Adipocyte (in vitro differentiated cells): ENCODE measurements at regions not wholly inside any gene's neighbourhood (a gene's known extent, or its start where the extent isn't known, plus 50 kb on each side); places are given as distances from the start of the nearest gene placed in this dataset.

ENCODE experiments used
- DNase-seq: peaks from one replicate; pipeline ENCODE4 v3.0.0-alpha.2; 2015; ENCODE audit warnings: low read depth
- H3K27me3 ChIP-seq: replicated peaks from 2 replicates; pipeline ENCODE4 v1.7.0; 2013; ENCODE audit warnings: mild to moderate bottlenecking, low read length, moderate library complexity; ENCODE audit not compliant: control insufficient read depth, insufficient read depth
- H3K36me3 ChIP-seq: 2 replicates; pipeline ENCODE4 v1.7.0; 2013; ENCODE audit warnings: low read length, mild to moderate bottlenecking, moderate library complexity; ENCODE audit not compliant: control insufficient read depth, insufficient read depth, severe bottlenecking
- H3K4me1 ChIP-seq: 2 replicates; pipeline ENCODE4 v1.7.0; 2013; ENCODE audit warnings: mild to moderate bottlenecking, low read length, moderate library complexity; ENCODE audit not compliant: control insufficient read depth, insufficient read depth
- H3K4me3 ChIP-seq: 2 replicates; pipeline ENCODE4 v1.7.0; 2013; ENCODE audit warnings: mild to moderate bottlenecking, low read length, moderate library complexity
- H3K9ac ChIP-seq: 2 replicates; pipeline ENCODE4 v1.7.0; 2013; ENCODE audit warnings: mild to moderate bottlenecking, low read length, moderate library complexity
- H3K9me3 ChIP-seq: 2 replicates; pipeline ENCODE4 v1.7.0; 2013; ENCODE audit warnings: mild to moderate bottlenecking, low read length, moderate library complexity; ENCODE audit not compliant: control insufficient read depth

DNA sequence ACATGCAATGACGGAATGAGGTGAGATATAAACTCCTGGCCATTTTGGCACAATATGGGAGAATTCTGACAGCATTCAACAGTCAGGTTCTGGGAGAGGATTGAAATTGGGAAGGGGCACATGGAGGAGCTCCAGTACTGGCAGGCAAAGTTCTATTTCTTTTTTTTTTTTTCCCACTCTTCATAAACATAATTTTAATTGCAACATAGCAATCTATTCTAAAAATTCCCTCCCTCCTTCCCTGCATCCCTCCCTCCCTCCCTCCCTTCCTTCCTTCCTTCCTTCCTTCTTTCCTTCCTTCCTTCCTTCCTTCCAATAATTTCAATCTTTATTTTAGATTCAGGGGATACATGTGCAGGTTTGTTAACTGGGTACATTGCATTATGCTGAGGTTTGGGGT, 93.2 kb downstream of the PTCSC3 start:
- Histone ChIP-seq H3K27me3 (no peaks in the 10 kb centered on the region), H3K9me3 (peaks cover 4% of the 10 kb centered on the region), H3K4me3 (no peak overlapping the region), H3K9ac (no peak overlapping the region), H3K36me3 (no peaks in the 10 kb centered on the region), H3K4me1 (no peaks in the 10 kb centered on the region)
- DNase-seq, result no peak

DNA sequence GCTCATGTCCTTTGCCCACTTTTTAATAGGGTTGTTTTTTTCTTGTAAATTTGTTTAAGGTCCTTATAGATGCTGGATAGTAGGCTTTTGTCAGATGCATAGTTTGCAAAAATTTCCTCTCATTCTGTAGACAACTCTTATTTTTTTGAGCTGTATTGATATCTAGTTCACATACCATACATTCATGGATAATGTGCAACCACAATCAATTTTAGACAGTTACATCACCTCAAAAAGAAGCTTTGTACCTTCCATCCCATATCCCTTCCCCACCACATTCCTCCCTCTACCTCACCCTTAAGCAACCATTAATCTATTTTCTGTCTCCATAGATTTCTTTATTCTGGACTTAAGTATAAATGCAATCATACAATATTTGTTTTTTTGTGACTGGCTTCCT, 98.4 kb downstream of the PTCSC3 start:
- Histone ChIP-seq H3K27me3 (peaks cover under 1% of the 10 kb centered on the region), H3K4me1 (no peaks in the 10 kb centered on the region), H3K9me3 (peaks cover 4% of the 10 kb centered on the region), H3K9ac (no peak overlapping the region), H3K4me3 (no peak overlapping the region), H3K36me3 (no peaks in the 10 kb centered on the region)
- no peak for DNase-seq

DNA sequence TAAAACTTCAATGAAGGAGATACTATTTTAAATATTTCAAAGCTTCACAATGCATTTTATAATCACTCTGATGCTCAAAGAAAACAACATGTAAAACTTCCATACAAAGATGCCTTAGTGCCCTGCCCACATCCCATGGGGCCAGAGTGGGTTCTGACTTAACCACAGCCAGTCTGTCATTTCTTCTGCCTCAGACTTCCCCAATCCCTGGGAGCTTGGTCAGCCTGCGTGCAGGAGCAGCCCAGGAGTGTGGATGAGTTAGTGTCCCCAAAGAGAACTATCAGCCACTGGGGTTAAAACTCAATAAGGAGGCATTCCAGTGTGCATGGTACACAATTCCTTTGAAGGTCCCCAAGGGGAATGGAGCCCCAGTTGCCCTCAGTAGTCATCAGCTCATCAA, 100.3 kb downstream of the PTCSC3 start:
- H3K36me3 ChIP-seq, result no peaks in the 10 kb centered on the region
- peaks cover 12% of the 10 kb centered on the region for H3K27me3 ChIP-seq
- H3K4me3 ChIP-seq, result no peak overlapping the region
- no peak overlapping the region for H3K9ac ChIP-seq
- H3K9me3 ChIP-seq, result peaks cover 4% of the 10 kb centered on the region
- H3K4me1 ChIP-seq, result no peaks in the 10 kb centered on the region
- no peak for DNase-seq

DNA sequence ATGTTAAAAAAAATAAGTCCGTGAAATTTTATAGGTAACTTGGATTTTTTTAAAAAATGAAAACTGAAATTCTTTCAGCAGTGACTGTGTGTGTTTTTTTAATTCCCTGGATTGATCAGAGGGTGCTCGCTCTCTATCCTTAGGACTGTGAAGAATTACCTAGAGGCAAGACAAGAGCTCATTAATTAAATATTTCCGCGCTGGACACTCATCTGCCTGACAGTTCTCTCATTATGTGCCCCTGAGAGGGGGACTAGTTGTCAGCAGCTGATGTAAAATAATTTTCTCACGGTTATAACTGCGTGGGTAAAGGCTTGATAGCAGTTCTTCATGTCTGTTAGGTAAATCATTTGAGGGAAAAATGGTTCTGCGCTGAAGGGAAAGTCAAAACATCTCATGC, 101.3 kb downstream of the PTCSC3 start:
- Histone ChIP-seq H3K9me3 (peaks cover 4% of the 10 kb centered on the region), H3K36me3 (no peaks in the 10 kb centered on the region), H3K4me3 (no peak overlapping the region), H3K4me1 (no peaks in the 10 kb centered on the region), H3K9ac (no peak overlapping the region), H3K27me3 (peaks cover 17% of the 10 kb centered on the region)
- no peak for DNase-seq

- H3K9me3 ChIP-seq, result no peaks in the 10 kb centered on the region
- no peak overlapping the region for H3K9ac ChIP-seq
- H3K4me3 ChIP-seq, result no peak overlapping the region
- no peaks in the 10 kb centered on the region for H3K36me3 ChIP-seq
- DNase-seq, result no peak
- H3K4me1 ChIP-seq, result peaks cover 19% of the 10 kb centered on the region
- H3K27me3 ChIP-seq, result peaks cover 17% of the 10 kb centered on the region
These were observed 105.8 kb downstream of the PTCSC3 start for GRCh38 chr14:36070720-36071043.

GRCh38 chr14:36070031-36070719, 106.3 kb downstream of the PTCSC3 start:
- DNase-seq, result peak; percentile 77
- no peak overlapping the region for H3K9ac ChIP-seq
- H3K9me3 ChIP-seq, result no peaks in the 10 kb centered on the region
- H3K4me3 ChIP-seq, result no peak overlapping the region
- H3K27me3 ChIP-seq, result peaks cover 17% of the 10 kb centered on the region
- H3K4me1 ChIP-seq, result peaks cover 19% of the 10 kb centered on the region
- no peaks in the 10 kb centered on the region for H3K36me3 ChIP-seq

DNA sequence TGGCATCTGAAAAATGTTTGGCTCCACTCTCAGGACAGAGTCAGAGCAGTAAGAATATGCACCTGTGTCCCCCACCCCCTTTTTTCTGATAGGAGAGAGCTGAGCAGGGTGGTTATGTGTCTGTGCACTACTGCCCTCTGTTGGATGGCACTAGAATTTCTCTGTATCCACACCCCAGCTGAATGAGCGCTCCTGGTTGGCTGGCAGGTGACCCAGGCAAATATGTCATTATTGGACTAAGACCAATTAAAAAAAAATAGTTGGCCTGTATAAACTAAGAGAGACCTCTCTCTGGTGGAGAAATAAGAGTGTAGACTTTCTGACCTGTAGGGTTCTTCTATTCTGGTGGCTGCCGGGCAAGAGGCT, 107.0 kb downstream of the PTCSC3 start:
- DNase-seq, result peak; percentile 26
- H3K9me3 ChIP-seq, result no peaks in the 10 kb centered on the region
- no peak overlapping the region for H3K4me3 ChIP-seq
- H3K36me3 ChIP-seq, result no peaks in the 10 kb centered on the region
- H3K4me1 ChIP-seq, result peaks cover 19% of the 10 kb centered on the region
- H3K9ac ChIP-seq, result no peak overlapping the region
- peaks cover 17% of the 10 kb centered on the region for H3K27me3 ChIP-seq

DNA sequence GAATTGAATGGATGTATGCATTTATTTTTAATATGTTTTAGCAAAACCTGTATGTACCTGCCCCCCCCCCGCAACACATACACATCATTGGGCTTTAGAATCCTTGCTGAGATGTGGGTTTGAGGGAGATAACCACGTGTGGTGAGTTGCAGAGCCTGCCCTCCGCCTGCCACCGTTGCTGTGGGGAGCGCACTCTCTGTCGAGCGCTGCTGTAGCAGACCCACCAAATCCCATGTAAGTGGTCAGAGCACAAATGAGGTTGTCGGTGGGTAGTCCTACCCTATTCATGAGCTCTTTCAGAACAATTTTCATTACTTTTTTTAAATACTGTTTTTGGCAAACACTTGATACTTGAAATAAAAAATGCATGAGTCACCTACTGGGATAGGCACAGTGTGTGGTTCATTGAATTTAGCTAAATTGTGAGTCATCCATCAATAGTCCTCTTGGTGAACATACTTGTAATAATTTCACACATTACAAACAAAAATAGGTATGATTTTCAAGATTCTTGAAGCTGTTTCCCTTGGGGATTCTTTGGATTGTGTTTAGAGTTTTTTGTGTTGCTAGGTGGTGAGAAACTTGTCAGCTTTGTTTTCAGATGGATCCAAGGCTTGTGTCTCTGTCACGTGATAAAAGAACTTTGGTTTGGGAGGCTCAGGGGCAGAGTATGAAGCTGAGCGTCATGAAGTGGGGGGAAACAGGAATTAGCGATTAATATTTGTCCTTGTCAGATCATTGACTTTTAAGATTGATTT, 107.6 kb downstream of the PTCSC3 start:
- H3K27me3 ChIP-seq, result peaks cover 17% of the 10 kb centered on the region
- H3K9me3 ChIP-seq, result no peaks in the 10 kb centered on the region
- no peak overlapping the region for H3K4me3 ChIP-seq

DNA sequence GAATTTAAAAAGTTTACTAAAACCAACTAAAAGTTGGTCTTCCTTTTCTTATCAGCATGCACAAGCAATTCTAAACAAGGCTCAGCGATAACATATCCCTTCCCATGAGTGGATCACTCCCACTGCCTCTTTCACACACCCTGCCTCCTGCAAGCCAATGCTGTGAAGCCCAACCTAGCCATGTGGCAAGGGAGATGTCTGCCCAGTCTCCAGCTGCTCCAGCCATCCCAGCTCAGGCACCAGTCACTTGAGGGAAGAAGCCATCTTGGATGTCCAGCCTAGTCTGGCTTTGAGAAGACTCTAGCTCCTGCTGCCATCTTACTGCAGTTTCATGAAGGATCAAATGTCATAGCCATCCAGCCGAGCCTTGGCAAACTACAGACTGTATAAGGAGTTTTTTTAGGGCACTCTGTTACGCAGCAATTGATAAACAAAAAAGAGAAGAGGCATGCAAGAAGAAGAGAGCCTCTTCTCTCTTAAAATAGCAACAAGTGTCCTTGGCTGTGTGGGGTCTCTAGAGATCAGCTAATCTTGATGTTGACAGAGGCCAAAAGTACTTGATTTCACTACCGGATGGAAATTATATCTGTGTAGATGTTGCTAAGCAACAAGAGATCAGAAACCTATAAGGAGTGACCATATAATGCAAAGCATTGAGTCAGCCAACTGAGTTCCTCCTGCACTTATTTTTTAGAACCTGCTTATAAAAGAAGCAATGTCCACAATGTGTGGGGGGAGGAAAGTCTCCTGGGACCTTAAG, 108.9 kb downstream of the PTCSC3 start:
- peaks cover 11% of the 10 kb centered on the region for H3K27me3 ChIP-seq
- H3K36me3 ChIP-seq, result no peaks in the 10 kb centered on the region
- peaks cover 19% of the 10 kb centered on the region for H3K4me1 ChIP-seq
- DNase-seq, result no peak
- H3K9me3 ChIP-seq, result no peaks in the 10 kb centered on the region
- no peak overlapping the region for H3K4me3 ChIP-seq
- no peak overlapping the region for H3K9ac ChIP-seq

More for the DNA sequence above, 107.6 kb downstream of the PTCSC3 start:
- H3K9ac ChIP-seq, result no peak overlapping the region
- peaks cover 19% of the 10 kb centered on the region for H3K4me1 ChIP-seq
- no peaks in the 10 kb centered on the region for H3K36me3 ChIP-seq
- peak; percentile 12 for DNase-seq

- H3K9ac ChIP-seq, result no peak overlapping the region
- H3K27me3 ChIP-seq, result peaks cover 8% of the 10 kb centered on the region
- H3K9me3 ChIP-seq, result no peaks in the 10 kb centered on the region
- peaks cover 19% of the 10 kb centered on the region for H3K4me1 ChIP-seq
- no peak overlapping the region for H3K4me3 ChIP-seq
- H3K36me3 ChIP-seq, result no peaks in the 10 kb centered on the region
- DNase-seq, result no peak
These were observed 109.9 kb downstream of the PTCSC3 start for GRCh38 chr14:36066636-36067035.

- Histone ChIP-seq H3K36me3 (no peaks in the 10 kb centered on the region), H3K9me3 (no peaks in the 10 kb centered on the region), H3K9ac (no peak overlapping the region), H3K4me1 (peaks cover 19% of the 10 kb centered on the region), H3K4me3 (no peak overlapping the region), H3K27me3 (peaks cover 2% of the 10 kb centered on the region)
- DNase-seq, result no peak
These were observed 110.7 kb downstream of the PTCSC3 start for GRCh38 chr14:36065831-36066230.
